Activated T-helper 1 cell treated with anti-CD3 and anti-CD28 coated beads, Interleukin-2, amount 50 U/mL, for 16 hours (primary cell): ENCODE measurements at regions not wholly inside any gene's neighbourhood (a gene's known extent, or its start where the extent isn't known, plus 50 kb on each side); places are given as distances from the start of the nearest gene placed in this dataset.
"Not testable (repeated sequence)": the region's sequence is repeated elsewhere in the genome, so short reads cannot be mapped to it uniquely, and the experiment has no call there.

Experiments
- DNase-seq, 2 donors: peaks; one replicate each; pipeline ENCODE4 v3.0.0-alpha.2; 2020; ENCODE audit warnings: low read depth in 1 of 2, low spot score in 1 of 2

DNA sequence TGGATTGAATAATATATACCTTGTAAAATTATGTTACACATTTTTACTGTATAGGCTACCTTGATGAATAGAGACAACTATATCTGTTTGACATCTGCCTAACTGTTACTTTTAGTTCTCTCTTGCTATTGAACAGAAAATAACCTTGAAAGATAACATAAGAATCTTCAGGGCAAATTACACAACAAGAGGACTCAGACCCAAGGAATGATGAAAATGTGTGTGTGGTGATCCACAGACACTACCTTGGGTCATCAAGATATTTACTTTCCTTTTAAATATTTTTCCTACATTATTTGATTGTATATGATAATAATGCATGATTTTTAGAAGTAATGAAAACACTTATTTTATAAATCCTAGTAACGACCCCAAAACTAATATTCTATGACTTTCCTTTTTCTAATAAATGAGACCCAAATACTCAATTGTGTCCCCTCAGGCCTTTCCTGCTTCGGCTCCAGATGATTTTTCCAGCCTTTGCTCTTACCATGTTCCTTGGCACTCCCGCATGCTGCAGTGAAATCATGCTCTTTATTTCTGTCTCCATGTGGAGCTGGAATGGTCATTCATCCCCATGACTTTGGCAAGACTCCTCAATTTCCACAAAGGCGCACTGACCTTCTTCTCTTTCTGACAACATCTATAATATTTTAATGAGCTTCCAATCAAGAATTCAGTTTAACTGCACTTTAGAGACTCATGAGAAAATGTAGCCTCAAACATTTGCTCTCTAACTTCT lies 187.6 kb downstream of the EPM2A start:
- no peak for DNase-seq

DNA sequence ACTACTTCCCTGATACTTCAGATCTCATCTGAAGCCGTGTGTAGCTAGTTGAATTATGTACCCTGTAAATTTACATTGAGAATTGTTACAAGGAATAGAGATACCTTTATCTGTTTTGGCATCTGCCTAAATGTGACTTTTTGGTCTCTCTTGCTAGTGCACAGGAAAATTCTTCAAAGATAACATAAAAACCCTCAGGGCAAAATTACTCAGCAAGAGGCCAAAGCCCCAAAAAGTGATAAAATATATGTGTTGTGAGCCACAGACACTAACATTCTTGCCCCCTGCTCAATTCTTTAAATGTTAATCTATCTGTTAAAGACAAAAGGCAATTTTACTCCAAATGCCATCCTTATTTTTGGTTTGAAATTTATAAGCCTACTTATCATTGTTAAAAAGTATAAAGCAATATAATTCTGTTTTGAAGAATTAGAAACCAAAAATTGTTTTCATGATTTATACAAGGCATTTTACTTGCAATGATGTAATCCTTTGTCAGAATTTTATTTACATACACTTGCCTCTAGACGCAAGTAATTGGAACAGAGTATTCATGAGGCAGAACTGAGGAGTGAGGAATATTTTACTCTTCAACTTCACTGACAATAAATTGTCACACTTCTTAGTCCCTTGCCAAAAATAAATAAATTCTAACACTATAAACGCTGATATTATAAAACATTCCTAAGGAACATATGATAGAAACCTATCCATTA lies 186.2 kb downstream of the EPM2A start:
- no peak for DNase-seq

DNA sequence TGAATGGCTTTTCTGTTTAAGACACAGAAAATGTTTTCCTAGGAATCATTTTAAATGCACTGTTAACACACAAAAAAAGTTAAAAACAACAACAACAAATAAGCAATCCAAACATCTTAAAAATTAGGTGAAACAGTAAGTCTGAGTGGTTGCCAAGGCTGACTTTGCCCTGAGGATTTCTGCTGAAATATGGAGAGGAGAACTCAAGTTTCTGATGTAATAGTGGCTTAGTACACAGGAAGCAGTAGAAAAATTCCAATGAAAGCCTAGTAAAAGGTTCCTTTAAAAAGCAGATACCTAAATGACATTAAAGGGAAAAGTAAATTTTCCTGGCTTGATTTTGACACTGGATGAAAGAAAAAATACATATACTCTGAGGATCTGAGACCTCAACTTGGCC lies 184.2 kb downstream of the EPM2A start:
- no peak for DNase-seq

DNA sequence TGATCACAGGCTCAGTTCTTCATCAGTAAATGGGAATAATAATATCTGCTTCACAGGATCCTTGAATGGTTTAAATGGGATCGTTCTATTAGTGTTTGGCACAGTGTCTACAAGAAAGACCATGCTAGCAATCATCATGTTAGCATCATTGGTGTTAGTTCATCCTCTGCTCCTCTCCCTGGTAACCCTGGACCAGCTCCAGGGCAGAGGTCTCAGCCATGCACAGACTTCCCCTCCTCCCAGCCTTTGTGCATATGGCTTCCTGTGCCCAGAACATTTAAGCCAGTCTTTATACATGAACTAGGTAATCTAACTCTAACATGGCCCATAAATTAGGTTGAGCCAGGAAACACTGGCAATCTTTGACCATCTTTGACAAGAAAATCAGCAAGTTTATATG lies 180.2 kb downstream of the EPM2A start:
- no peak for DNase-seq

DNA sequence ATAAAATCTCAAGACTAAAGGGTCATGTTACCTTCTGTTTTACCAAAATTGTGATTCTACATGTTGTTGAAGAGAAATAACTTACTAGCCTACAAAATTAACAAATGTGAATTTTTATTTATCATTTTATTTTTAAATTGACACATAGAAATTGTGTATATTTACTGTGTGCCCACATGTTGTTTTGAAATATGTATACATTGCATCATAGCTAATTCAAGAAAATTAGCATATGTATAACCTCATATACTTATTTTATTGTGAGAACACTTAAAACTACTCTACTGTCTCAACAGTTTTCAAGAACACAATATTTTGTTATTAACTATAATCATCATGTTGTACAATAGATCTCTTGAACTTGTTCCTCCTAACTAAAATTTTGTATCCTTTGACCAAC lies 177.8 kb downstream of the EPM2A start:
- DNase-seq, result no peak

DNA sequence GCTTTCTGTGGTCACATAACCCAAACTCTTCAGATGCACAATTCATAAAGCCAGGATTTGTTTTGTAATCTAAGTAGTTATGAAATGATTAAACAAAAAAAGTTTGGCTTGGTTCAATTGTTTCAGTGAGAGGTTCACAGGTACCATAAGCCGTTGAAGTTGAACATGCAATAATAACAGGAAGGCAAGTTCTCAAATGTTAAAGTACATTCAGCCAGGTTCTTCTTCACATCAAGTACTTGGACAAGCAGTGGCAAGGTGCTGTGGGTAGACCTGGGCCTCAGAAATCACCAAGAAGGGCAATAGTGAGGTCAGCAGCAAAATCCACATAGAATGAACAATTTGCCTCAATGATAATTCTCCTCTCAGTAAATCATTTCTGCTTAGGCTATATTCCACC lies 175.5 kb downstream of the EPM2A start:
- no peak for DNase-seq

DNA sequence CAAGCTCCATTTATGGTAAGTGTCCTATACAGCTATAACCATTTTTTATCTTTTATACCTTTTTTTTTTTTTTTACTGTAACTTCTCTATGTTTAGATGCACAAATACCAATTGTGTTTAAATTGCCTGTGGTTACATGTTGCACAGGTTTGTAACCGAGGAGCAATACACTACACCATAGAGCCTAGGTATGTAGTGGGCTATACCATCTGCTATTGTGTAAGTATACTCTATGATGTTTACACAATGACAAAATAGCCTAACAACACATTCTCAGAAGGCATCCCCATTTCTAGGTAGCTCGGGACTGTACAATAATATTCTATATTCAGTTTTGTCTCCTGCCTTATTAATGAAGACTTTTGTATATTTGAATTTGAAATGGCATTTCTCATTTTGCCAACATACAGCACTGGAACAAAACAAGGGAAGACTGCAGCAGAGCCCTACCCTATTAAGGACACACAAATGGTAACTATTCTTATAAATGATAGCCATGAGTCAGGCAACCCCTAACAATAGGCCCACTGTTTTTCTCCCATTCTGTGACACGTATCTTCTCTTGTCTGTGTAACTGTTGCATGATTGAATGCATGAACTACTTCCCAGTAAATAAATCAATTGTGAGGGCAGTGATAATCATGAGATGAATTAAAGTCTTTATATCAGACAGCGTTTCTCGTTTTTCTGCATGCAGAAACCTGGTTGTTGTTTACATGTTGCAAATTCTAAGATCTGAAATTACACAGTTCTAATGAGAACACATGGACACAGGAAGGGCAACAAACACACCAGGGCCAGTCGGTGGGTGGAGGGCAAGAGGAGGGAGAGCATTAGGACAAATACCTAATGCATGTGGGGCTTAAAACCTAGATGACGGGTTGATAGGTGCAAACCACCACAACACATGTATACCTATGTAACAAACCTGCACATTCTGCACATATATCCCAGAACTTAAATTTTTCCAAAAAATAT lies 173.9 kb downstream of the EPM2A start:
- no peak for DNase-seq

DNA sequence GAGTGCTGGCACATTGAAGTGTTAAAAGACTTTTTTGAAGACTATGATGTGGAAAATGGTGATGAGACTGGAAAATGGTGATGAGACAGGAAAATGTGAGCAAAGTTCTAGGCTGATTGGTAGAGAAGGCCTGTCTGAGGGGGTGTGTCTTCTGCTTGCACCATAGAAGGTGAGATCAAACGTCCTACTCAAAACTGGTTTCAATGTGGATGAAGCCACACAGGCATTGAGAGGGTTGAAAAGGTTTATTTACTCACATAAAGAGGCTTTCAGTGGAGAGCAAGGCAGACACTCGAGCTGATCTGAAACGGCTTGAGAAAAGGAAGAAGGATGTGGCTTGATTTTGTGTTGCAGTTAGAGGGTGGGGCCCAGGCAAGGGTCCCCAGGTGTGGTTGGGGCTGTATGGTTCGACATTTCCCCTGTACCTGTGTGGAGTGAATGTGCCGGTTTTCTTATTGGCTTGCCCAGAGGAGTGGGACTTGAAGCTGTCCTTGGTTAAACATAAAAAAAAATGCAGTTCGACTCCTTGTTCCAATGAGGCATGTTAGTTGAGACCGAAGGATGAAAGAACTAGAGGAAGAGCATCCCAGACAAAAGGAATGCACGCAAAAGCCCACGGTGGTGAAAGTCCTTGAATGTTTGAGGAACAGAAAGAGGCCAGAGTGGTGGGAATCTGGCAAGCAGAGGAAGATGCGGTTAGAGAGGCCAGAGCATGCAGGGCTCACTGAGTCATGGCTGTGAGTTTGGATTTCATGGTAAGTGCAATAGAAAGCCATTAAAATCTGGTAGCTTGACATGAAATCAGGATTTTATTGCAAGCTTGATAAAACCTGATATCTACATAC lies 172.3 kb downstream of the EPM2A start:
- DNase-seq, result no peak

DNA sequence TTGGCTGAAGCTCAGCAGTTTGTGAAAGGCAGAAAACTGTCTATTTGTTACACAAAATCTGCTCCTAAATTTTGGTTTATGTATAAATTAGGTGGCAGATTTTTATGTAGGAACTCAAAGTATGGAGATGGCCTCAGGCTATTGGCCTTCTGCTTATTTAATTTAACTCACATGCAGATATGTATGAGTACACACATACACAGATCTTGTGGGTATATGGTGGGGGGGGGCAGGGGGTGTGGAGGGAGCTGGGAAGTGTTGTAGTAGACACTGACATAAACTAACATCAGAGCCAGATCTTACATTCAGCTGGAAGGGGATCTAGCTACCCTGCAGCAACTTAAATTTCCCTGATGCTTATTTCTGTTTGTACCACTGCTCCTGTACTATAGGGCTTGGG lies 170.8 kb downstream of the EPM2A start:
- DNase-seq, result no peak

DNA sequence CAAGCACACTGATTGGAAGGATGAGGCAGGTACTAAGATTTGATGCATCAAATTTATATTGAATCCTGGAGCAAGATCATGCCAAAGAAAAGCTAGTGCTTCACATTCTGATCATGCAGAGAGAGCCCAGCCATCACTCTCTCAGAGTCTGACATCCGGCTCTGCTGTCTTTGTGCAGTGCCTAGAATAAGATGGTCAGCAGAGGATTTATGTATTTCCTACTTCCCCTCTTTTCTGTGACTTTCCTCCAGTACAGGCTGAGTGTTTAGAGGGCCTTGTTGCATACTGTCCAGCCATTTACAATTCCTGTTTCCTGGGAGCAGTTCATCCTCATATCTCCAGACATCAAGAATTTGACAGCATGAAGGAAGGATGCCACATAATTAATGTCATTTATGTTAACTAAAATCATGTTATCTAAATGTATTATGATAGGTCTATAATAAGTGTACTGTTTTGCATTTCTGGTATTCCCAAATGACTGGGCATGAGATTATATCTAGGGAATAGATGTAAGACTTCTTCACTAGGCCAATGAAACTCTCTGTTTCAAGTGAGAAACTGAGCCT lies 167.6 kb downstream of the EPM2A start:
- DNase-seq, result no peak

DNA sequence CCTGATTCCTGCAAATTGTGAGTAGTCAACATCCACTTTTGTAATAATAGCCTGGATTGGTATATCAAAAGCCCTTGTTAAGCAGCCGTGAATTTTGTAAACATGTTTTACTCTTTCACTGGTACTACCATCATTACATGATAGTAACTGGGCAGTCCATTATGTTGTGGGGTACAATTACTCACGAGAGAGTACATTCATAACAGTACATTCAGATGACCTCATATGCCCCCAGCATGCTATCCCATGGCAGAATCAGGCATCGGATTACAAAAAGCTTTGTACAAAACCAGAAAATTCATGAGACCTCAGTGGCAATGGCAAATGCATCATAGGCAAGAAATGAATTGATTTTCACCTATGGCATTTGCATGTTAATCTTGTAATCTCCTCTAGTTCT lies 166.2 kb downstream of the EPM2A start:
- no peak for DNase-seq

DNA sequence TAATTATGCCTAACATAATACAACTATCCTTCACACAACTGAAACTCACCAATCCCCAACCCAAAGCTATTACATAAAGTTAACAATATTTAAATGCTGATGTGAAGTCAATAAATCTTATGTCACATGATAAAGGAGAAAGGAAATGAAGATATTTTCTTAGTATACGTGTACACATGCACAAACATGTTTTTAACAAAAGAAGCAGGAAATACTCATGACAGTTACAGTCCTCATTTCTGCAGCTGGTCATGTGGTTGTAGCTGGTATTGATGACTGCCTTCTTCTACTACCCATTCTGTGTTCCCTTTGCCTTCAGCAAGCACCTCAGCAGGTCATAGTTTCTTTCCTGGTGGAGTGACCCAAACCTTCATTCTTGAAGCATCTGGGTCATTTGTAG lies 165.0 kb downstream of the EPM2A start:
- DNase-seq, result not testable (repeated sequence)

DNA sequence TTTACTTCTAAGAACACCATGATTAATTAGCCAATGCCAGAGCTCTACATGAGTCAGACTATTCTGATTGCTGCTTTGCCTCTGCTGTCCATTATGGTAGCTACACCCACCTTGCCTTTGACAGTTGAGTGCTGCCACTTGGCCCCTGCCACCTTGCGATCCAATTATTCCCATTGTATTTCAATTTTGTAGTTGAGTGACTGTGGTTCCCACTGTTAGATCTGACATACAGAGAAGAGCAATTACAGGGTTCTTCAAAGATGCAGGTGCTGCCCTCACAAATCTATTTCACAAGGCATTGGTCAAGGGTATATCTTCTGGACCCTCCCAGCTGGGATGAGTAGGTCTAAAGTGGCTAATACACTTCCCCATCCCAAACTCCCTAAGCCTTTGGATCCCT lies 161.1 kb downstream of the EPM2A start:
- DNase-seq, result not testable (repeated sequence)
